Calu3 (cell line): ENCODE measurements at regions not wholly inside any gene's neighbourhood (a gene's known extent, or its start where the extent isn't known, plus 50 kb on each side); places are given as distances from the start of the nearest gene placed in this dataset.
A peak's percentile ranks its signal among the peaks of the same experiment; 100 is the strongest.

Experiments
- BruUV-seq: library from RNA; stranded (reverse); fragments of 400-500 nt; replicated peaks from 2 replicates; lab custom pipeline; 2021; lab: Mats Ljungman, UMichigan
- CTCF ChIA-PET: fragments of 300-600 bp; sonication (Branson Sonifier 250); formaldehyde crosslinking; loops from one replicate; lab custom pipeline; 2022; ENCODE audit warnings: antibody characterized with exemption; lab: Charles Lee
- DNase-seq: peaks from one replicate; pipeline ENCODE4 v3.0.0; 2022
- H3K27ac Mint-ChIP-seq: one replicate; pipeline ENCODE4 v1.8.0; 2022; ENCODE audit warnings: mixed read lengths; ENCODE audit not compliant: unreplicated experiment
- H3K27me3 Mint-ChIP-seq: one replicate; pipeline ENCODE4 v1.8.0; 2022; ENCODE audit warnings: mixed read lengths; ENCODE audit not compliant: unreplicated experiment
- H3K36me3 Mint-ChIP-seq: one replicate; pipeline ENCODE4 v1.8.0; 2022; ENCODE audit warnings: mild to moderate bottlenecking, moderate library complexity, mixed read lengths; ENCODE audit not compliant: insufficient read depth, unreplicated experiment
- H3K4me1 Mint-ChIP-seq: one replicate; pipeline ENCODE4 v1.8.0; 2022; ENCODE audit warnings: mild to moderate bottlenecking, low read depth, mixed read lengths; ENCODE audit not compliant: unreplicated experiment
- H3K4me3 Mint-ChIP-seq: one replicate; pipeline ENCODE4 v1.8.0; 2022; ENCODE audit warnings: mild to moderate bottlenecking, low read depth, moderate library complexity, mixed read lengths; ENCODE audit not compliant: unreplicated experiment
- H3K9me3 Mint-ChIP-seq: one replicate; pipeline ENCODE4 v1.8.0; 2022; ENCODE audit warnings: low read depth, mixed read lengths; ENCODE audit not compliant: unreplicated experiment
- CTCF ChIP-seq: fragments of 200-600 bp; IDR thresholded peaks from one replicate; pipeline ENCODE4 v1.8.0; 2022; ENCODE audit warnings: antibody characterized with exemption; ENCODE audit not compliant: unreplicated experiment
- intact Hi-C: fragments of 100-400 bp; cut with micrococcal nuclease; formaldehyde crosslinking; loops from one replicate; pipeline ENCODE4 v1.10.0; 2022; ENCODE audit not compliant: unreplicated experiment

- no TSS peak for BruUV-seq
- Mint-ChIP-seq H3K4me1 (peaks cover 11% of the 10 kb centered on the region), H3K4me3 (no peak overlapping the region), H3K27ac (no peak overlapping the region), H3K9me3 (no peaks in the 10 kb centered on the region), H3K27me3 (no peaks in the 10 kb centered on the region), H3K36me3 (no peaks in the 10 kb centered on the region)
- no peak for DNase-seq
- CTCF ChIA-PET, result no interaction called here
- no peak for TF ChIP-seq CTCF
- intact Hi-C loops, result no loop called here
Measured at GRCh38 chr6:100289285-100289684, 175.4 kb downstream of the SIM1 start.

- CTCF ChIA-PET, result interaction anchor here (0.8 kb wide), 1 partner anchor 16 kb away, joined by 3 read pairs; no protein-coding TSS in a partner anchor
- no peaks in the 10 kb centered on the region for H3K27me3 Mint-ChIP-seq
- H3K4me1 Mint-ChIP-seq, result peaks cover 15% of the 10 kb centered on the region
- intact Hi-C loops, result no loop called here
- TF ChIP-seq CTCF, result no peak
- no TSS peak for BruUV-seq
- no peak for DNase-seq
- no peak overlapping the region for H3K4me3 Mint-ChIP-seq
- peaks cover 2% of the 10 kb centered on the region for H3K9me3 Mint-ChIP-seq
- no peak overlapping the region for H3K27ac Mint-ChIP-seq
- H3K36me3 Mint-ChIP-seq, result no peaks in the 10 kb centered on the region
Measured at GRCh38 chr6:100288311-100288710, 176.4 kb downstream of the SIM1 start.

- CTCF ChIA-PET, result interaction anchor here (1.1 to 2.4 kb wide), 6 partner anchors 9 to 167 kb away, joined by 3 to 12 read pairs (median 4); no protein-coding TSS in a partner anchor
- peak overlapping the region; percentile 39 for H3K27ac Mint-ChIP-seq
- no TSS peak for BruUV-seq
- TF ChIP-seq CTCF, result no peak
- H3K4me3 Mint-ChIP-seq, result no peak overlapping the region
- H3K4me1 Mint-ChIP-seq, result peaks cover 26% of the 10 kb centered on the region
- no peaks in the 10 kb centered on the region for H3K36me3 Mint-ChIP-seq
- DNase-seq, result peak; percentile 77
- H3K27me3 Mint-ChIP-seq, result no peaks in the 10 kb centered on the region
- peaks cover 2% of the 10 kb centered on the region for H3K9me3 Mint-ChIP-seq
- intact Hi-C loops, result loop anchor here (1.0 kb wide), 1 partner anchor 48 kb away; no protein-coding TSS in a partner anchor
Measured at GRCh38 chr6:100283285-100283684, 181.4 kb downstream of the SIM1 start.

GRCh38 chr6:100281471-100281901 is 183.2 kb downstream of the SIM1 start:
- Mint-ChIP-seq H3K27ac (no peak overlapping the region), H3K4me3 (no peak overlapping the region), H3K4me1 (peaks cover 26% of the 10 kb centered on the region), H3K27me3 (no peaks in the 10 kb centered on the region), H3K9me3 (peaks cover 2% of the 10 kb centered on the region), H3K36me3 (no peaks in the 10 kb centered on the region)
- no peak for TF ChIP-seq CTCF
- CTCF ChIA-PET, result no interaction called here
- BruUV-seq, result no TSS peak
- intact Hi-C loops, result no loop called here
- no peak for DNase-seq
